ENCODE measurements at regions not wholly inside any gene's neighbourhood (a gene's known extent, or its start where the extent isn't known, plus 50 kb on each side); places are given as distances from the start of the nearest gene placed in this dataset.

GRCh38 chr7:16136896-16137295, 284.4 kb downstream of the CRPPA start:
- H3K36me3 ChIP-seq (ENCODE audit: control insufficient read depth in 4 of 4, insufficient read depth in 4 of 4, low read length in 4 of 4), result no peaks in the 10 kb centered on the region
- no peak for ATAC-seq (ENCODE audit: insufficient read depth, low FRiP score)

GRCh38 chr7:16135658-16136057, 285.7 kb downstream of the CRPPA start:
- Histone ChIP-seq H3K27me3 (ENCODE audit: control insufficient read depth in 3 of 3, insufficient read depth in 3 of 3, low read length in 2 of 3) (no peaks in the 10 kb centered on the region), H3K4me3 (no peak overlapping the region), H3K36me3 (ENCODE audit: control insufficient read depth in 4 of 4, insufficient read depth in 4 of 4, low read length in 4 of 4) (no peaks in the 10 kb centered on the region), H3K27ac (ENCODE audit: low read depth in 1 of 2, low read length in 1 of 2) (no peak overlapping the region), H3K9ac (ENCODE audit: insufficient read depth in 1 of 2, low read length in 2 of 2) (no peak overlapping the region), H3K9me3 (ENCODE audit: control insufficient read depth in 4 of 4, insufficient read depth in 3 of 4, low read length in 3 of 4) (peaks cover 0 to 4% (median 0%) of the 10 kb centered on the region in 4 donors), H3K4me1 (ENCODE audit: control insufficient read depth in 5 of 5, insufficient read depth in 5 of 5, low read length in 5 of 5) (peaks cover 0 to 4% (median 0%) of the 10 kb centered on the region in 5 donors)
- TF ChIP-seq CTCF (IDR thresholded peaks at IDR 0.05; ENCODE audit: control extremely low read depth, extremely low read depth), result no peak
- DNase-seq (no peak), ATAC-seq (ENCODE audit: insufficient read depth, low FRiP score) (no peak)

More at GRCh38 chr7:16136896-16137295, 284.4 kb downstream of the CRPPA start:
- no peaks in the 10 kb centered on the region for H3K9me3 ChIP-seq (ENCODE audit: control insufficient read depth in 4 of 4, insufficient read depth in 3 of 4, low read length in 3 of 4)
- no peaks in the 10 kb centered on the region for H3K4me1 ChIP-seq (ENCODE audit: control insufficient read depth in 5 of 5, insufficient read depth in 5 of 5, low read length in 5 of 5)
- H3K27me3 ChIP-seq (ENCODE audit: control insufficient read depth in 3 of 3, insufficient read depth in 3 of 3, low read length in 2 of 3), result no peaks in the 10 kb centered on the region
- H3K27ac ChIP-seq (ENCODE audit: low read depth in 1 of 2, low read length in 1 of 2), result no peak overlapping the region
- no peak overlapping the region for H3K9ac ChIP-seq (ENCODE audit: insufficient read depth in 1 of 2, low read length in 2 of 2)
- no peak overlapping the region for H3K4me3 ChIP-seq
- DNase-seq, result no peak
- TF ChIP-seq CTCF (IDR thresholded peaks at IDR 0.05; ENCODE audit: control extremely low read depth, extremely low read depth), result no peak
- 67 to 85% methylated on average over 2 of the region's 2 CpGs for WGBS, 2 donors

GRCh38 chr7:16130111-16131110, 290.9 kb downstream of the CRPPA start:
- DNase-seq (peak in 1 of 3 donors; percentile 23), ATAC-seq (ENCODE audit: insufficient read depth, low FRiP score) (no peak)
- WGBS, 2 donors, result 60 to 65% methylated on average over 1 of the region's 1 CpG
- peak overlapping the region in 1 of 2 donors; percentile 41 for H3K27ac ChIP-seq (ENCODE audit: low read depth in 1 of 2, low read length in 1 of 2)
- peaks cover 0 to 1% (median 0%) of the 10 kb centered on the region in 4 donors for H3K36me3 ChIP-seq (ENCODE audit: control insufficient read depth in 4 of 4, insufficient read depth in 4 of 4, low read length in 4 of 4)
- peaks cover 0 to 4% (median under 1%) of the 10 kb centered on the region in 4 donors for H3K9me3 ChIP-seq (ENCODE audit: control insufficient read depth in 4 of 4, insufficient read depth in 3 of 4, low read length in 3 of 4)
- H3K27me3 ChIP-seq (ENCODE audit: control insufficient read depth in 3 of 3, insufficient read depth in 3 of 3, low read length in 2 of 3), result no peaks in the 10 kb centered on the region
- H3K4me1 ChIP-seq (ENCODE audit: control insufficient read depth in 5 of 5, insufficient read depth in 5 of 5, low read length in 5 of 5), result peaks cover 0 to 12% (median 4%) of the 10 kb centered on the region in 5 donors
- no peak overlapping the region for H3K9ac ChIP-seq (ENCODE audit: insufficient read depth in 1 of 2, low read length in 2 of 2)
- H3K4me3 ChIP-seq, result no peak overlapping the region
- TF ChIP-seq CTCF (IDR thresholded peaks at IDR 0.05; ENCODE audit: control extremely low read depth, extremely low read depth), result no peak
